Stimulated activated effector memory CD8-positive, alpha-beta T cell treated with anti-CD3 and anti-CD28 coated beads, Interleukin-12 subunit alpha, Interleukin-12 subunit beta, amount 100 ng/mL, for 72 hours (primary cell): ENCODE measurements at regions not wholly inside any gene's neighbourhood (a gene's known extent, or its start where the extent isn't known, plus 50 kb on each side); places are given as distances from the start of the nearest gene placed in this dataset.

ENCODE experiments used
- ATAC-seq: fragments of 150-1000 bp; cut with Tn5 transposase; 2 replicates; pipeline ENCODE4 v1.10.0; 2021
- DNase-seq, 2 donors: peaks; one replicate each; pipeline ENCODE4 v3.0.0; 2021 to 2022; ENCODE audit warnings: low spot score in 2 of 2
- H3K27ac Mint-ChIP-seq: one replicate; pipeline ENCODE4 v1.8.0; 2022; ENCODE audit warnings: mild to moderate bottlenecking, mixed read lengths
- H3K36me3 Mint-ChIP-seq: one replicate; pipeline ENCODE4 v1.8.0; 2022; ENCODE audit warnings: mild to moderate bottlenecking, mixed read lengths
- H3K4me1 Mint-ChIP-seq: one replicate; pipeline ENCODE4 v1.8.0; 2022; ENCODE audit warnings: mixed read lengths
- H3K4me3 Mint-ChIP-seq: one replicate; pipeline ENCODE4 v1.8.0; 2022; ENCODE audit warnings: mild to moderate bottlenecking, mixed read lengths
- H3K9me3 Mint-ChIP-seq: one replicate; pipeline ENCODE4 v1.8.0; 2022; ENCODE audit warnings: mixed read lengths

DNA sequence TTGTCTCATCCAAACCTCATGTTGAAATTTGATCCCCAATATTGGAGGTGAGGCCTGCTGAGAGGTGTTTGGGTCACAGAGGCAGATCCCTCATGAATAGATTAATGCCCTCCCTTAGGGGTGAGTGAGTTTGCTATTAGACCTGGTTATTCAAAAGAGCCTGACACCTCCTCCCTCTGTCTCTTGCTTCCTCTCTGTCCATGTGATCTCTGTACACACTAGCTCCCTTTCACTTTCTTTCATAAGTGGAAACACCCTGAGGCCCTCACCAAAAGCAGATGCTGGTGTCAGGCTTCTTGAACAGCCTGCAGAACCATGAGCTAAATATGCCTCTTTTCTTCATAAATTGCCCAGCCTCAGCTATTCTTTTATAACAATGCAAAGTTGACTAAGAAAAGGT, 447.1 kb downstream of the MDFIC start:
- no peaks in the 10 kb centered on the region for H3K36me3 Mint-ChIP-seq
- no peak overlapping the region for H3K27ac Mint-ChIP-seq
- peaks cover 5% of the 10 kb centered on the region for H3K4me1 Mint-ChIP-seq
- no peak overlapping the region for H3K4me3 Mint-ChIP-seq
- no peaks in the 10 kb centered on the region for H3K9me3 Mint-ChIP-seq
- peak; percentile 26 for ATAC-seq
- no peak for DNase-seq

DNA sequence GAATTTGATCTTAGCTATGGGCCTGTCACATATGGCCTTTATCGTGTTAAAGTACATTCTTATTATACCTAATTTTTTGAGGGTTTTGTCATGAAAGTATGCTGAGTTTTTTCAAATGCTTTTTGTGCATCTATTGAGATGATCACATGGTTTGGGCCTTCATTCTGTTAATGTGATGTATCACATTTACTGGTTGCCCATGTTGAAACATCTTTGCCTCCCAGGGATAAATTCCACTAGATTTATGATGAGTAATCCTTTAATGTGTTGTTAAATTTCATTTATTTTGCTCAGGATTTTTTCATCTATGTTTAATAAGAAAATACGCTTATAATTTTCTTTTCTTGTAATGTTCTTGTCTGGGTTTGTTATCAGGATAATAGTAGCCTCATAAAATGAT, 442.0 kb downstream of the MDFIC start:
- Mint-ChIP-seq H3K4me1 (peaks cover under 1% of the 10 kb centered on the region), H3K27ac (no peak overlapping the region), H3K9me3 (no peaks in the 10 kb centered on the region), H3K36me3 (no peaks in the 10 kb centered on the region), H3K4me3 (no peak overlapping the region)
- ATAC-seq (no peak), DNase-seq (no peak)

GRCh38 chr7:115359955-115360354, 438.1 kb downstream of the MDFIC start:
- ATAC-seq: peak; percentile 82

DNA sequence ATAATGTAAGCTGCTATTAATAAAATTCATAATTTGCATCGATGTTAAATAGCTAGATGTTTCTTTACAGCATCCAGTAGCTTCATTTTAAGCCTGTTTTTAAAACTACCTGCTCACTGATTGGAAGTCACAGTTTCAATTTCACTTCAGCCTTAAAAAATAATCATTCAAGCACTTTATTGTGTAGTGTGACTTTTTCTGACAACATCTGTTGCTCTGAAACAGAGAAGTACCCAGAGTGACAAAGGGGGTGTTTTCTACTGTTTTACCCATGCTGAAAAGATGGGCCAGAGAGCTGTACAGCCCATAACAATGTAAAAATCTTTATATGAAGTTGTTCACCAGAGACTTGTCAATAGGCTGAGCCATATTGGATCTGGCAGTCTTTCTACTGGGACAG, 437.2 kb downstream of the MDFIC start:
- DNase-seq: no peak
- Mint-ChIP-seq H3K4me1 (no peaks in the 10 kb centered on the region), H3K9me3 (no peaks in the 10 kb centered on the region), H3K36me3 (no peaks in the 10 kb centered on the region), H3K4me3 (no peak overlapping the region), H3K27ac (no peak overlapping the region)
- ATAC-seq: no peak

More at GRCh38 chr7:115359955-115360354, 438.1 kb downstream of the MDFIC start:
- no peaks in the 10 kb centered on the region for H3K4me1 Mint-ChIP-seq
- DNase-seq: no peak
- no peaks in the 10 kb centered on the region for H3K9me3 Mint-ChIP-seq
- no peaks in the 10 kb centered on the region for H3K36me3 Mint-ChIP-seq
- no peak overlapping the region for H3K27ac Mint-ChIP-seq
- no peak overlapping the region for H3K4me3 Mint-ChIP-seq

DNA sequence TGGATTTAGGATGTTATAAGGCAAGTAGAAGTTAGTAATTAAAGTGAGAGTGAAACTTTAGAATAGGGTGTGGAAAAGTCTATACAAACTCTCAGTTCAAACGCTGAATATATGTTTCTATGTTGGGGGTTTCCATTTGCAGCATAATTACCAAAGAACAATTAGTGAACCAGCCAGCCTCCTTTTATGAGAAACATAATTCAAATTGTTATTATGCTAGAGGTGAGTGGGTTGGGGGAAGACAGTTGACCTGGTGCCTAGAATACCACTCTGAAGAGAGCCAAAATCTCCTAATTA, 435.8 kb downstream of the MDFIC start:
- H3K4me3 Mint-ChIP-seq: no peak overlapping the region
- DNase-seq (no peak), ATAC-seq (no peak)
- H3K36me3 Mint-ChIP-seq: no peaks in the 10 kb centered on the region
- H3K4me1 Mint-ChIP-seq: no peaks in the 10 kb centered on the region
- no peaks in the 10 kb centered on the region for H3K9me3 Mint-ChIP-seq
- H3K27ac Mint-ChIP-seq: no peak overlapping the region

DNA sequence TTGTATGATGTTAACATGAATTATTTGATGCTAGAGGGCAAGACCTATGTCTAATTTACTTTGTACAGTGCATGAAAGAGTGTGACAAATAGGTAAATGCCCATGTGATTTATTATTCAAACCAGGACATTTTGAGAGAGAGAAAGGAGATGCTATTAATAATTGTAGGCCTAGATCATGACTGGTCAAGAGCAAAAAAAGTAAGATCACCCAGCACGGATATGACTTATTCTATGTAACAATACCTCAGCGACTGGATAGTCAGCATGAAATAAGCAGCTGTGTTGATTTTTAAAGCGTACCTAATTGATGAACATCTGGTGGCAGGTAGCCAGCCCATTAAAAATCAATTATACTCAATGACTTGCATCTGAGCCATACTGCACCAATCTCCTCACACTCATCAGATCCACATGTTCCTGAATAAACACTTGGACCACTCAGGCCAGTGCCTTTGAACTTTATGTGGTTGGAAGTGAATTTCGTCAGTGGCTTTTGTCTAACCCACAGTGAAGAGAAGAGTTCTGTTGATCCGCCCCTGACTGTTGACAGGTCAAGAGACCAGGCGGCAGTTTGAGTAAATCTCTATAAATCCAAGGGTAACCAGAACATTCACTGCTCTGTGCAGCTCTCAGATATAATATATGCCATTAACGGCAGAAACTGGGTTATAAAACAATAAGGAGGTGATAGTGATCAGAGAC, 435.3 kb downstream of the MDFIC start:
- ATAC-seq: no peak
- no peak for DNase-seq
- Mint-ChIP-seq H3K9me3 (no peaks in the 10 kb centered on the region), H3K36me3 (no peaks in the 10 kb centered on the region), H3K4me3 (no peak overlapping the region), H3K4me1 (no peaks in the 10 kb centered on the region), H3K27ac (no peak overlapping the region)

GRCh38 chr7:115356139-115356746, 434.3 kb downstream of the MDFIC start:
- DNase-seq: no peak
- ATAC-seq: no peak
- no peak overlapping the region for H3K4me3 Mint-ChIP-seq
- no peaks in the 10 kb centered on the region for H3K36me3 Mint-ChIP-seq
- H3K27ac Mint-ChIP-seq: no peak overlapping the region
- H3K4me1 Mint-ChIP-seq: no peaks in the 10 kb centered on the region
- H3K9me3 Mint-ChIP-seq: no peaks in the 10 kb centered on the region

- DNase-seq (no peak), ATAC-seq (no peak)
- H3K4me1 Mint-ChIP-seq: no peaks in the 10 kb centered on the region
- H3K27ac Mint-ChIP-seq: no peak overlapping the region
- H3K36me3 Mint-ChIP-seq: no peaks in the 10 kb centered on the region
- H3K9me3 Mint-ChIP-seq: no peaks in the 10 kb centered on the region
- no peak overlapping the region for H3K4me3 Mint-ChIP-seq
Measured at GRCh38 chr7:115354925-115355324, 433.0 kb downstream of the MDFIC start.

DNA sequence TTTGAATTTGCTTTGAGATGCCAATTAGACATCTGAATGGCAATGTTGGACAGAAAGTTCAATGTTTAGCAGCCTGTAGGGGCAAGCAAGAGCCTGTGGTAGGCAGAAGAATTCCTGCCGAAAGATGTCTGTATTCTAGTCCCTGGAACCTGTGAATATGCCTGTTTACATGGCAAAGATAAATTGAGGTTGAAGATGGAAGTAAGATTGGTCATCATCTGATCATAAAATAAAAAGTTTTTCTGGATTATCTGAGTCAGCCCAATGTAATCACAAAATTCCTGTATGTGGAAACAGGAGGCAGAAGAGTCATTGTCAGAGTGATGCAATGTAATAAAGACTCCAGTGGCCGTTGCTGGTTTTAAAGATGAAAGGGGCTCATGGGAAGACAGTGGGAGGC, 430.5 kb downstream of the MDFIC start:
- H3K9me3 Mint-ChIP-seq: no peaks in the 10 kb centered on the region
- H3K27ac Mint-ChIP-seq: no peak overlapping the region
- H3K36me3 Mint-ChIP-seq: no peaks in the 10 kb centered on the region
- ATAC-seq: no peak
- no peak overlapping the region for H3K4me3 Mint-ChIP-seq
- no peaks in the 10 kb centered on the region for H3K4me1 Mint-ChIP-seq
- DNase-seq: no peak

GRCh38 chr7:115350764-115351163, 428.9 kb downstream of the MDFIC start:
- no peak for ATAC-seq

DNA sequence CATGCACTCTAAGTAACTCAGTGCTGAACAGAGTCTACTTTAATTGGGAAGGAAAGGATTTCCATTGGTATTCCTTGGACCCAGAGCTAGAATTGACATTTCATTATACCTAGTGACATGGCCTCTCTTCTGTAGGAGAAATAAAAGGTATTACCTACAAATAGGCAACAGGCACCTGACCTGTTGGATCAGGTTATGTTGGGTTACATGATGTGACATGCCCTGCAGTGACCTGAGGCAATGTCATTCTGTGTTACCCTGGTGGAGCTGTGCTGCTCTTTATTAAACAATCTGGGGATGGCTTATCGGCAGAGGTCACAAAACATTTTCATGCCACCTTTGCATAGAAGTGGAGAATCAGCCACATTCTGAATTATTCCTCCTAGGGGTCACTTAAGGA, 427.7 kb downstream of the MDFIC start:
- Mint-ChIP-seq H3K9me3 (no peaks in the 10 kb centered on the region), H3K4me1 (no peaks in the 10 kb centered on the region), H3K27ac (no peak overlapping the region), H3K36me3 (no peaks in the 10 kb centered on the region), H3K4me3 (no peak overlapping the region)
- DNase-seq (no peak), ATAC-seq (no peak)

More at GRCh38 chr7:115350764-115351163, 428.9 kb downstream of the MDFIC start:
- Mint-ChIP-seq H3K4me1 (no peaks in the 10 kb centered on the region), H3K27ac (no peak overlapping the region), H3K9me3 (no peaks in the 10 kb centered on the region), H3K4me3 (no peak overlapping the region), H3K36me3 (no peaks in the 10 kb centered on the region)
- DNase-seq: no peak

GRCh38 chr7:115346685-115347084, 424.8 kb downstream of the MDFIC start:
- H3K36me3 Mint-ChIP-seq: no peaks in the 10 kb centered on the region
- no peak for DNase-seq
- H3K9me3 Mint-ChIP-seq: no peaks in the 10 kb centered on the region
- no peaks in the 10 kb centered on the region for H3K4me1 Mint-ChIP-seq
- ATAC-seq: no peak
- H3K4me3 Mint-ChIP-seq: no peak overlapping the region
- no peak overlapping the region for H3K27ac Mint-ChIP-seq

DNA sequence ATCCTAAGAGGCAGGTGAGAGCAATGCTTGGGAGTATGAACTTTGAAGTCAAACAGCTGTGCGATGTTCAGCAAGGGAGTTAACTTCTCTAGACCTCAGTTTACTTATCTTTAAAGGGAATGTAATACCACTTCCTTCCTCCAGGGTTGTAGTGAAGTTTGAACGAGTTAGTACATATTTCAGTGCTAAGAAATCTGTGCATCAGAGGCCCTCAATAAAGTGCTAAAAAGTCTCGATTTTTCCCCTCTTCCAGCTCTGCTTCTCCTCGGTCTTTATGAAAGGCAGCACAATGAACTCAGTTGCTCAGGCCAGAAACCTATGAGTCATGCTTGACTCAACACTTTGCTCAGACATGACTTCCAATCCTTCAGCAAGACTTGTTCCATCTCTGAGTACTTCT, 418.9 kb downstream of the MDFIC start:
- no peaks in the 10 kb centered on the region for H3K9me3 Mint-ChIP-seq
- DNase-seq (no peak), ATAC-seq (peak; percentile 78)
- no peak overlapping the region for H3K27ac Mint-ChIP-seq
- H3K4me3 Mint-ChIP-seq: no peak overlapping the region
- H3K36me3 Mint-ChIP-seq: no peaks in the 10 kb centered on the region
- no peaks in the 10 kb centered on the region for H3K4me1 Mint-ChIP-seq

- Mint-ChIP-seq H3K36me3 (no peaks in the 10 kb centered on the region), H3K9me3 (no peaks in the 10 kb centered on the region), H3K4me3 (no peak overlapping the region), H3K4me1 (no peaks in the 10 kb centered on the region), H3K27ac (no peak overlapping the region)
- DNase-seq (no peak), ATAC-seq (no peak)
Measured at GRCh38 chr7:115338016-115338415, 416.1 kb downstream of the MDFIC start.

- no peaks in the 10 kb centered on the region for H3K4me1 Mint-ChIP-seq
- H3K27ac Mint-ChIP-seq: no peak overlapping the region
- no peaks in the 10 kb centered on the region for H3K9me3 Mint-ChIP-seq
- no peak for DNase-seq
- no peaks in the 10 kb centered on the region for H3K36me3 Mint-ChIP-seq
- no peak overlapping the region for H3K4me3 Mint-ChIP-seq
- no peak for ATAC-seq
Measured at GRCh38 chr7:115332691-115333090, 410.8 kb downstream of the MDFIC start.

- no peak for DNase-seq
- Mint-ChIP-seq H3K27ac (no peak overlapping the region), H3K9me3 (no peaks in the 10 kb centered on the region)
Measured at GRCh38 chr7:115329006-115329405, 407.1 kb downstream of the MDFIC start.

More at GRCh38 chr7:115329006-115329405, 407.1 kb downstream of the MDFIC start:
- Mint-ChIP-seq H3K4me3 (no peak overlapping the region), H3K4me1 (no peaks in the 10 kb centered on the region), H3K36me3 (no peaks in the 10 kb centered on the region)
- ATAC-seq: no peak
